Forelimb muscle (tissue), 1 donor: ENCODE measurements at regions not wholly inside any gene's neighbourhood (a gene's known extent, or its start where the extent isn't known, plus 50 kb on each side); places are given as distances from the start of the nearest gene placed in this dataset.
A peak's percentile ranks its signal among the peaks of the same experiment; 100 is the strongest.

Source experiments
- DNase-seq: peaks from one replicate; pipeline ENCODE4 v3.0.0-alpha.2; 2013; ENCODE audit warnings: low read depth

DNA sequence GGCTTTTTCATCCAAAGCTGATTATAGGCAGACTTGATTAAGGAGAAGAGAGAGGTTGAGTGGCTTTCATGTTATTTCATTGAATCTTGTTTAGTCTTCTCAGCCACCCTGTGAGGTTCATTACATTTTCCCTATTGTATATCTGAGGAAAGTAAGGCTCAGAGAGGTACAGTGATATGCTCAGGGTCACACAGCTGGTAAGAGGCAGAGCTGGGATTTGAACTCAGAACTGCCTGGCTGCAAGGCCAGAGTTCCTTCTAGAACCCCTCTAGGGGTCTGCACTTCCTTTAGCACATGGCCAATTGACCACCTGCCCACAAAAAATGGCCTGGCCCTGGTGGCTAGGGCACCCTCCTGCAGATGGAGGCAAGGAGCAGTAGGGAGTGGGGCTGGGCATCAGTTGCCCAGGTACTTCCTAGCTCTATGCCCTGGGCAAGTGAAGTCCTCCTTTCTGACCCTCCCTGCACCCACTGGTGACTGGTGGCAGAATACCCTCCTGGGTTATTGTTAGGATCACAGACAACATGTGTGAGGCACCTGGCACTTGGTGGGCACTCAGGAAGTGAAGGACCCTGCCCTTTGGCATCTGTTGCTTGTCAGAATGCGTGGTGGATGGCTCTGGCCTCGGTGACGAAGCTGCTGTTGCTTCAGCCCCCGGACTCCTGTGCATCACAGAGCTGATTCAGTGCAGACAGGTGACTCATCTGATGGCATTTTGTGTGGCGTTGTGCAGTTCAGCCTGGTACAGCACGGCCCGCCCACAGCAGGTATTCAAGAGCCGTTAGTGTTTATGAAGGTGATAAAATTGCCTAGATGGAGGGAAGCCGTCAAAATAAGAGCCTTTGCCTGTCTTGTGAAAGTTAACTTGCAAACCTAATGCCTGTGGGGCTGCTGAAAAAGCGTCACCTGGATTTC, 115.8 kb downstream of the SLC25A47 start:
- no peak for DNase-seq

DNA sequence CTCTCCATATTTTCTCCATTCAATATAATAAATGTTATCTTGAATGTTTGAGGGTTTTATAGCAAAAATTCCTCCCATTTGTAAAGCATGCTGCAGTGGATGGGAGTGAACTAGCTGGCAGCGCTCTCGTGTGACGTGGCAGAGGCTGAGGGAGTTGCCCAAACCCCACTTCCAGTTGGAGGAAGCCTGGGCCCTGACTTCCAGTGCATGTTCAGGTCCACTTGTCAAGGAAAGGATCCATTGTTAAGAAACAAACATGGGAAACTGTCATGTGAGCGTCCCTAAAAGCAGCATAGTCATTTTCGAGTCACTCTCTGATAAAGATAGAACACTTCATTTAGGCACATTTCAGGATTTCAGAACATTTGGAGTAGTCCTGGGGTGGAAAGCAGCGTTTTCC, 116.6 kb downstream of the SLC25A47 start:
- DNase-seq = no peak

DNA sequence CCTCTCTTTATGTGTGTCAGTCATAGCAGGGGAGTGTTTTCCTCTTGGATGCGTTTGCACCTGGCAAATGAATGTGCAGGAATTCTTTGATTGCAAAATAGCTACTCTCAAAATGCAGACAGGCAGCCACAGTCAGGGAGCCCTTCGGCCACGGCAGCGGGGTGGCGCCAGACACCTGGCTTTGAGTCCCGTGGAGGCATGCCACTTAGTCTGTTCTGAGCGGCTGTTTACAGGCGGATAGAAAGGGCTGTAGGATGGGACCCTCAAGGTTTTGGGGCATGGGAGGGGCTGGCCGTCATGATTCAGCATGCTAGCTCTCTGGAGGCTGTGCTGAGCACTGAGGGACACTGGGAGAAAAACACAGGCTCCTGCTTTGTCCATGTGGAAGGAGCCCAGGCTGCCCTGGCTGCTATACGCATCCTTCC, 117.1 kb downstream of the SLC25A47 start:
- peak; percentile 28 for DNase-seq

DNA sequence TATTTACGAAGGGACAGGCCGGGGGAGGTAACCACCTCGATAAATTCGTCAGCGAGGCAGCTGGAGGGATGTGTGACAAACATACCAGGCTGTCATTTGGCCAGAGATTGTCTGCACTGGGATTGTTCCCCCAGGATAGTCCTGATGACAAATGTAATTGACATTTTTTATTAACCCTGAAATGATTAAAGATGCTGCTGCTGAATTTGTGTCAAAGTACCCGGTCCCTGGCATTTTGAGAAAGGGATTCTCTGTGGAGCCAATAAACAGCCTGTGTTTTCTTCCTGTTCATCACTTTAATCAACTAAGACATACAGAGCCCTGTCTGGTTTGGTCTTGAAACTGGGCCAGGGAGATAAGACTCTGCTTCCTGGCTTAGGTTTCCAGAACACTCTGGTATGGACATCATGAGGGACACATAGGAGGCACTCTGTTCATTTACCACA, 117.6 kb downstream of the SLC25A47 start:
- DNase-seq = no peak

DNA sequence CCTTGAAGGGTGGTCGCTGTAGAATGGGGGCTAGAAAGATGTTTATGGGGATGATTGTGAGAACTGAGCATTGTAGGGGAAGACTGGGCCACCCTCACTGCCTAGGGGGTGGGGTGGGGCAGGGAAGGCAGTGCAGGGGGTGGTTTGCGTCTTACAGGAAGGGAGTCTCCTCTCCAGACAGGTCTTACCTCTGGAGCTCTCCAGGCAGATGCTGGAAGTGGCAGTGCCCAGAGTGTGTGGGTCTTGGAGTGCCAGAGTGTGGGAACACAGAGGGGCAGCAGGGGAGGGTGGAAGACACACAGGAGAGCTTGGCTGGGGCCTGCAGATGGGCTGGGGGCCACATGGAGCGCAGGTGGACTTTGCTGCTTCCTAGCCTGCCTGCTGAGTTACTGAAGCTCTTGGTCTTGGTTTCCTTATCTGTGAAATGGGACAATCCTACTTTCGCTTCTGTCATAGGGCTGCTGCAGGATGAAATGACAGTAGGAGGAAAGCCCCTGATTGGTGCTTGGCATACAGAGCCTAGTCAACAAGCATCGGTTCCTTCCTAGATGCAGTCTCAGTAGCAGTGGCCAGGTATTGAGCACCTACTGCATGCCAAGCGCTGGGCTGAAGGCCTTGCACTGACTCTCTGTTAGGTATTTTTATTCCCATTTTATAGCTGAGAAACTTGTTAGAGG, 118.3 kb downstream of the SLC25A47 start:
- DNase-seq = no peak

DNA sequence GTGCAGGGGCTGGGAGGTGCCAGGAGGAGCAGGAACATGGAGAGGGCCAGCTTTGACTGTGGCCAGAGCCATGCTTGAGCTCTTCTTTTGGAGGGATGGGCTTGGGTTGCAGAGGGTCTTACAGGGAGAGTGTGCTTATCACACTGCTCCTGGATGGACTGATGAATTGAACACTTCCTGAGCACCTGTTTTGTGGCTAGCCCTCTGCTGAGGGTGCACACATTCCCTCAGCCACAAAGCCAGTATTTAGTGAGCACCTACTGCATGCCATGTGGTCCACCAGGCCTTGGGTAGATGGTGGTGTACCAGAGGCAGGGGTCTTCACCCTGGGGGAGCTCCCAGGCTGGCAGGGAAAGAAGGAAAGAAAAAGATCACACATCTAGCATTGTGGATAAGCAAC, 118.9 kb downstream of the SLC25A47 start:
- no peak for DNase-seq

DNA sequence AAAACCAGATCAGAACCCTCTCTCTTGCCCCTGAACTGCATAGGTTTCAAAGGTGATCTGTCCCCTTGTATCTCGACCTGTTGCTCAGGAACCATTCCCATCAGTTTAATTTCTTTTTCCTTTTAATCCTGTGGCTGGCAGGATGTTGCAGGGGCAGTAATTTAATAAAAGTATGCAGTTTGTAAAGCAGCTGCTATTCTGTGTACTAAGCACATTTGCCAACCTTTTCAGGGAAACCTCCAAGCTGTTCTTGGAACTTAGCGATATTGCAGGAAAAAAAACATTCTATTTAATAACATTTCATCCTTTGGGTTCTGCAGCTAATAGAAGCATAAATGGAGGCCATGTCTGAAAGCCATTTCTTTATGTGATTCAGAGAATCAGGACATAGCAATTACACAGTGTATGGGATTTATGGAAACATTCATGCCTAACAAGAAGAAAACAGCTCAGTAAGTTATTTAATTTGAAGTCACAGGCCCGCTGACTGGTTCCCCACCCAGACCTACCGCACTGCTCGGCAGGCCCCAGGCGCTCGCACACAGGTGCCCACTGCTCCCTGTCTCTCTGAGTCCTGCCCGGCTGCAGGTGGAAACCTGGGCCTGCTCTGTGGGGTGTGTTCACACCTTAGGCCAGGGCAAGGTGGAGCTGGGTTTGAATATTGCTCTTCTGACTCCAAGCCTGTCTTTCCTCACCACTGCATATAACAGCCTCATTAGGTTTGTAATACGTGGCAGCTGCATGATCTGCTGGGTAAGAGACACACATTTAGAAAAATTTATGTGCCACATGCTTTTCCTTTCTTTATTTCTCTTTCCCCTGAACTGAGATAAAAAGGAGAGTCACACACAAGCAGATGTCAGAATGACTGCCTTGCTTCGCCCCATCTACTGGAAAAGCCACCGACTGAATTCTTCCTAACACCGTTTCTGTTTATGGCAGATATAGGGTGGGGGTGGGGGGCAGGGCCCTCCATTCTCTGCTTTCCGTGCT, 119.7 kb downstream of the SLC25A47 start:
- peak; percentile 16 for DNase-seq

DNA sequence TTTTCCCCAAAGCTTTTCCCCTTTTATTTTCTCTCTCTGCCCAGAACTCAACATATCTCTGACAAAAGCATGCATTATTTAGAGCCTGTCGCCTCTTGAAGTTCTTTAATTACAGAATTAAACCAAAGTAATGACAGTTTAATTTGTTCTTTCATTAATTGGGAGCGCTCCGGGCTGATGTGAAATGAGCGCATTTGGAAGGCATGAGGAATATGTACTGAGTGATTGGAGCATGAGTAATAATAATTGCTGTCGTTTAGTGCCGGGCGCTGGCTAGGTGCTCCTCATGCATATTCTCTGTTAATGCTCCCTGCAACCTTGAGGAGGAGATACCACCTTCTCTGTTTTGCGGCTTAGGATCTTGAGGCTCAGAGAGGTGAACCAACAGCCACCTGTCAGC, 120.5 kb downstream of the SLC25A47 start:
- DNase-seq = no peak

DNA sequence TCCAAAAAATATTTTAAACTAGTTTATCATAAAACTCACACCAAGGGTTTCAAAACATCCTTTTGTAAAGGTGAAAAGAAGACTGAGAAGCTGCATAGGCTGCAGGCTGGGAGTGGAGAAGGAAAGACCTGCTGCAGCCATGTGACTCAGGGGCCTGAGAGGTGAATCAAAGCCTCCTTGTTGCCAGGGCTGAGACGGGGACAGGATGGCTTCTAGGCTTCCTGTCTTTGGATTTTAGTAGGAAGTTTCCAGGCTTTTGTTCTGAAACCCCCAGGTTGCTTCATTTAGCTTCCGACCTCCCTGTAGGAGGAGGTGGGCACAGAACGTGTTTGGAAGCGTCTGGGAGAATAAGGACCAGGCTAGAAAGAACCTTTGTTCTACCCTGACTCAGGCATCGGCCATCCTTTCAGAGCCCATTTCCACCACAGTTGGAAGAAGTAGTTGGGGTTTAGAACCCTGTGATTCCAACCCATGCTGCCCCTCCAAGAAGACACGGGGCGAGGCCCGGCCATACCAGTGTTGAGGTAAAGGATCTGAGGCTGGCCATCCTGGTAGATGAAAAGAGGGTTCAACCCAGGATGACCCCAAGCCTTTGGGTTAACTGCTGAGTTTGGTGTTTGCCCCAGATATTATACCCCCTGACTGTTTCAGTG, 122.4 kb downstream of the SLC25A47 start:
- no peak for DNase-seq

DNA sequence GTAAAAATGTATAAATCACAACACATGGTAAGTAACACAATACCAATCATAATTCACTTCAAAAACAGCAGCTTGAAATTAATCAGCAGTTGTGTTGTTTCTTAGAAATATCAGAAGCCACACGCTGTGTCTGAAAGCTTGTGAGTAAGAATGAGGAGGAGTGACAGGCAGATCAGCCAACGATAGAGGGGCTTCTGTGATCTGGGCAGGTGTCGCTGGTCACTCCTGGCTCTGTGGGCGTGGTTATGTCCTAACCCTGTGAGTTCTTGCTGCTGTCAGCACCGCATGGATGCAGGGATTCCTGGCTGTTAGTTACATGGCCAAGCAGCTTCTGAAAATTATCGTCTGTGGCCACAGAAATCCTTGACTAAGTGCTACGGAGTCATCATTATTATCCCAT, 123.4 kb downstream of the SLC25A47 start:
- no peak for DNase-seq

DNA sequence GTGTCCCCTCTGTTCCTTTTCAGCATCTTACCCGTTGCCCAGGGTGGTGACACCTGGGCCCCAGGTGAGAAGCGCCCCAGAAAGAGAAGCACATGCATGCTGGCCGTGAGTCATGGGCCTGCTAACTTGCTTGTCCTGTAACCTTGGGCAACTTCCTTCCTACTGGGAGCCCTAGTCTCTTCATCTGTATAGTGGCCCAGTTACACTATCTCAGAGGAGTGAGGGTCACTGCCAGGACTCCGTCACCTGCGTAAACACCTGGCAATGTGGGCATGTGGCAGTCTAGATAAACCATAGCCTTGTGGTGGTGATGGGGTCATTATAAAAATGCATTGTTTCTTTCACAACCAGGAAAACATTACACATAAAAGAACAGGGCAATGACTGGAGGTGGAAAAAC, 125.2 kb downstream of the SLC25A47 start:
- DNase-seq = no peak

DNA sequence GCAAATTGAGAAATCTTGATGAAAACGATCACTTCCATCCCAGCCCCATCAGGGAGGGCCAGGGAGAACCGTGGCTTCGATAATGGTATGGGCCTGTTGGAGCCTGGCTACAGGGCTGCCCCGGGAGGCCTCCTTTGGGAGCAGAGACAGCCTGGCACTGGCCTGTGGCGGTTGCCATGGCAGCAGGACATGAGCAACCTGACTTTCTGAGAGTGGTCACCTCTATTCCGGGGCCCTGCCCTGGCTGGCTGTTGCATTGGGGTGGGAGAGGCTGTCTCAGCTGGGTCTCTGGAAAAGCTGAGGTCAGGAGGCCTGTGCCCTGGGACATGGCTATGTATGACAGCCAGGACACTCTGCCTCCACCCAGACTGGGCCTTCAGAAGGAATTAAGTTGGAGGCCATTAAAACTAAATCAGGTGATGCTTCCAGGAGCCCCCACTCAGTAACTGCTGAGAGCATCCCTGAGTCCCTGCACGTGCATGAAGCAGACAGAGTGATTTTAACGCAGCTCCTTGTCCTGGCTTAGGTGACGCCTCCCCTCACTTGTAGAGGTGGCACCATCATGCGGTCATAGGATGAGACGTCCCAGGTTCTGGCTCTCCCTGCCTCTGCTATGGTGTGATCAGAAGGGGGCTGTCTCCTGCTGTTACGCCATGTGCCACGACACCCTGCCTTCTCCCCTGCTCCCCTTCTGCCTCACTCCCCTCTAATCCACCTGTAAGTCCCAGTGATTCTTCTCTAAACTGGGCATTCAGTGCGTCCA, 126.3 kb downstream of the SLC25A47 start:
- DNase-seq = no peak

DNA sequence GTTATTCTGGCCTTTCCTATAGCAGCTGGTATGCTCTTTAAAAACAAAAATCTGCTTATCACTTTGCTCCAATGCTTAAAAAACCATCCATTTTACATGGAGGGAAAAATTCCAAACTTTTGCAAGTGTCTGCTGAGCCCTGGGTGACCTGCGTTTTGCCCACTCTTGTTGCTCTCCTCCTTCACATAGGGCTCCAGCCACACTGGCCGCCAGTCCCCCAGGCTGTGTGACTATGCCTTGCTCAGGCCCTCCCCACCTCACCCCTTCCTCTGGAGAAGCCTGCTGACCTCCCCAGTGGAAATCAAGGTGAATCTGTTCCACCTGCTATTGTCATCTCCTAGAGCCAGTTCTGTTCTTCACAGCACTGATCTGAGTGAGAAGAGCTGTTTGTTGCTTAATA, 126.9 kb downstream of the SLC25A47 start:
- DNase-seq = no peak

DNA sequence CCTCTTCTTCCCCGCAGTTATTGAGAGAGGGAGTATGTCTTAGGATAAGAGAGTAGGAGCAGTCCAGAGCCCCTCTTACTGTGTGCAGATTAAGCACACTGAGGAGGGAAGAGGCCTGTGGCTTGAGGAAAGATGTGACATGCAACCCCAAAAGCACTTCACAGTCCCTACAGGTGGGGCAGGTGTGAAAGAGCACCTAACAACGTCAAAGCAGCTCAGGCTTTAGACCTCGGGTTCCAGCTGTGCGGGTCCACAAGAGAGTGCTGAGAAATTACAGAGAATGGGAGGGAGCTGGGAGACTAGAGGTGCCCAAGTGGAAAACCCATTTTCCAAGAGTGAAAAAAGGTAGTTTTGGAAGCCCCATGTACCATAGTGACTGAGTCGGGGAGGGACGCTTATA, 127.6 kb downstream of the SLC25A47 start:
- DNase-seq = no peak

DNA sequence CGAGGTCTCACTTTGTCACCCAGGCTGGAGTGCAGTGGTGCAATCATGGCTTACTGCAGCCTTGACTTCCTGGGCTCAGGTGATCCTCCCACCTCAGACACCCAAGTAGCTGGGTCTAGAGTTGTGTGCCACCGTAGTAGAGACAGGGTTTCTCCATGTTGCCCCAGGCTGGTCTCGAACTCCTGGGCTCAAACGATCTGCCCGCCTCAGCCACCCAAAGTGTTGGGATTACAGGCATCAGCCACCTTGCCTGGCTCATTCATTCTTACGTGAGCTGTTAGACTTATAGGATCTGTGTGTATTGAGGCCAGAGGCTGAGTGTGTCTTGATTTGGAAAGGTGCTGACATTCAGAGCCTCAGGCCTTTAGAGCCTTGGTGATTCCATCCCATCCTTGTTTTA, 128.1 kb downstream of the SLC25A47 start:
- DNase-seq = no peak

DNA sequence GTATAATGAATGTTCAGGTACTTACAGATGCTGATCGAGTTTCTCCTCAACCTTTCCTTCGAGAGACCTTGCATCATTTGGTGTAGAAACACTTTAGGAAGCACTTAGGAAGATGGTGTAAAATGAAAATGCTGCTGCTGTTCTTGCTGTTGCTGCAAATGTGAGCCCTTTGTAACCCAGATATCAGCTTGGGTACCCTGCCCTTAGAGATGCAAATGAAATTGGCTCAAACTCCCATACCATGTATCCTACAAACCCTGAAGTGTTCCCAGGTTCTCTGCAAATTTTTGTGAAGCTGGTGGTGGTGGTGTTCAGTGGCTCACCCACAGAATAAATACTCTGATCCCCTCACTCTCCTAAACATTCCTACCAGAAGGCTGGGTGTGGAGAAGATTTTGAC, 130.8 kb downstream of the SLC25A47 start:
- no peak for DNase-seq

DNA sequence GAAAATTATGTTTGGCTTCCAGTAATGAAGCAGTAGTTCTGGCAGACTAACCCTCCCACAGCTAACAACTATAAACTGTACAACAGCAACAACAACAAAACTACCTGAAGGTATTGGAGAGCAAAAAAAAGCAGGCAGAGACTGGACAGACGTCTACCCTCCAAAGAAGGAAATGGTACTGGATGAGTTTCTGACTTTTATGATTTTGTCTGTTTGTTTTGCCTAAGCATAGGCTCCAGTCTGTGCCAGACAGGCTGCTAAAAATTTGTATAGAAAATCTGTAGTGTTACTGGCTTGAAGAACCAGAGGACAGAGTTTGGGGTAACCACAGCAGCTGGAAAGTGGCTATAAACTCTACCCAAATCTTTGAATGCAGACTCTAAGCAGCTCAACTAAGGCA, 131.3 kb downstream of the SLC25A47 start:
- DNase-seq = no peak

DNA sequence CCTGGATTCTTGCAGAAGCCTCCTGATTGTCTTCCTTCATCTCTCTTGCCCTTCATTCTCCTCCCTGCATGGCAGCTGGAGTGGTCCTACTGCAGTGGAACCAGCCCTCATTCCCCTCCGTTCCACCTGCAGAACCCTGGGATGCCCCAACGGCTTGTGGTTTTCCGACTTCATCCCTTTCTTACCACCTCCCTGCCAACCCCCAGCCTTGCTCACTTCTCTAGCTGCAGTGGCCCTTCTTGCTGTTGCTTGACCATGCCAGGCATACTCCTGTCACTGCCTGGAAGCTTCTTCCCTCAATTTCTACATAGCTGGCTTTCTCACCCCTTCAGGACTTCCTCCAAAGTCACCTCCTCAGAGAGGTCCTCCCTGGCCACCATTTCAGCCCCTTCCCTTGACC, 123.3 kb downstream of the BEGAIN start:
- DNase-seq = no peak

DNA sequence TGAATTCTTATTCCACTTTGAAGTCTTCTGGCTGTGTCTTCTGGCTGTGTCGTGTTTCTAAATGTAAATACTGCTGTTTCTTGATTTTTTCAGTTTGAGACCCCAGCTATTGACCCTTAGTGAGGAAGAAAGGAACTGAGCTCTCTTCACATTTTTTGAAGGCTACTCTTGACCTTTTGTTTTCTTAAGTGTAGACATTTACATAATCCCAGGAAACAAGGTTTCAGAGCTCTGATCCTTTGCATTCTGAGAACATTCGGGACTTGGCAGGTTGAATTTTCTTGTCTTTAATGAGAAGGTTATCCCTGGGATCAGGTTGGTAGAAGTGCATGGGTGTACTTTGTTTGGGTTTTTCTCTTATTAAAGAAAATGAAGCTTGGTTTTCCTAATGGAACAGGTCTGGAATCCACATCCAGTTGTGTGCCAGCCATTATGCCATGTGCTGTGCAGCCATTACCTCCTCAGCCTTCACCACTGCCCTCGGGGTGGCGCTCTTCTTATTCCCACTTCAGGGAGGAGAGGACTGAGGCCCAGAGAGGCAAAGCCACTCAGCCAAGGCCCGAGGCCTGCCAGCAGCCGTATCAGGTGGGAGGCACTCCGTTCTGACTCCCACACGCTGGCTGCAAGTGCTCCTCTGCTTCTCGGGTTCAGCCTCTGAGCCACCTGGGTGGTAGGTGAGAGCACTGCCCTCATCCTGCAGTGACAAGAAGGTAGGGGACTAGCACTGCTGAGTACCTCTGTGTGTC, 120.9 kb downstream of the BEGAIN start:
- no peak for DNase-seq
